GM13976 (cell line): ENCODE measurements at regions not wholly inside any gene's neighbourhood (a gene's known extent, or its start where the extent isn't known, plus 50 kb on each side); places are given as distances from the start of the nearest gene placed in this dataset.
"Not testable (repeated sequence)": the region's sequence is repeated elsewhere in the genome, so short reads cannot be mapped to it uniquely, and the experiment has no call there.

Source experiments
- DNase-seq: peaks from one replicate; pipeline ENCODE4 v3.0.0; 2012; ENCODE audit warnings: low spot score
- CTCF ChIP-seq: IDR thresholded peaks from 2 replicates; pipeline ENCODE4 v1.5.1; 2012; ENCODE audit warnings: borderline replicate concordance, mild to moderate bottlenecking; ENCODE audit not compliant: insufficient read depth; ENCODE audit errors: extremely low read depth, missing control alignments, control extremely low read depth
- in situ Hi-C: fragments of 300-500 bp; cut with MboI; formaldehyde crosslinking; loops from one replicate; pipeline ENCODE4 v1.12.0; 2022; ENCODE audit warnings: low sequenced_read_pairs, mixed read lengths, inconsistent platforms; ENCODE audit not compliant: unreplicated experiment

DNA sequence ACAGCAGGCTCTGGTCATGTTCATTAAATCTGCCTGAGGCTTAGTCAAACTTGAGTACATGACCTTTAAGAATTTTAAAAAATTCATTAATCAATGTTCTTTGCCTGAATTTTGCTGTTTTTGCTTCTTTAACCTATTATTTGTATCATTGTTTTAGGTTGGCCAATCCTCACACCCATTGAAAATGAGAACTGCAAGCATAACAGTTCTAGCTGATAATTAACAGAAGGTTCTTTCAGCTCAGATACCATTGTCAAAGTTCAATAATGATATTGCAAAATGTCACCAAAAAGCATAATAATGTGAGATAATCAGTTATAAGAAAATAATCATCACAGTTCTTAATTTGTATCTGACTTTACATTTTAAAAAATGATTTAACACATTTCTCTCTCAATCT, 583.1 kb downstream of the TFAP2A start:
- DNase-seq: no peak
- in situ Hi-C loops: no loop called here
- no peak for TF ChIP-seq CTCF

- TF ChIP-seq CTCF: no peak
- in situ Hi-C loops: no loop called here
- no peak for DNase-seq
Observed at GRCh38 chr6:9830808-9831207, 584.1 kb downstream of the TFAP2A start.

GRCh38 chr6:9825526-9825925, 589.3 kb downstream of the TFAP2A start:
- in situ Hi-C loops: no loop called here
- no peak for DNase-seq
- TF ChIP-seq CTCF: no peak

DNA sequence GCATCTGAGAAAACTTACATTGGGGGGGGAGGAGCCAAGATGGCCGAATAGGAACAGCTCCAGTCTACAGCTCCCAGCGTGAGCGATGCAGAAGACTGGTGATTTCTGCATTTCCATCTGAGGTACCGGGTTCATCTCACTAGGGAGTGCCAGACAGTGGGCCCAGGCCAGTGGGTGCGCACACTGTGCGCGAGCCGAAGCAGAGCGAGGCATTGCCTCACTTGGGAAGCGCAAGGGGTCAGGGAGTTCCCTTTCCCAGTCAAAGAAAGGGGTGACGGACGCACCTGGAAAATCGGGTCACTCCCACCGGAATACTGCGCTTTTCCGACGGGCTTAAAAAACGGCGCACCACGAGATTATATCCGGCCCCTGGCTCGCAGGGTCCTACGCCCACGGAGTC, 604.1 kb downstream of the TFAP2A start:
- DNase-seq, in situ Hi-C loops: not testable (repeated sequence)

DNA sequence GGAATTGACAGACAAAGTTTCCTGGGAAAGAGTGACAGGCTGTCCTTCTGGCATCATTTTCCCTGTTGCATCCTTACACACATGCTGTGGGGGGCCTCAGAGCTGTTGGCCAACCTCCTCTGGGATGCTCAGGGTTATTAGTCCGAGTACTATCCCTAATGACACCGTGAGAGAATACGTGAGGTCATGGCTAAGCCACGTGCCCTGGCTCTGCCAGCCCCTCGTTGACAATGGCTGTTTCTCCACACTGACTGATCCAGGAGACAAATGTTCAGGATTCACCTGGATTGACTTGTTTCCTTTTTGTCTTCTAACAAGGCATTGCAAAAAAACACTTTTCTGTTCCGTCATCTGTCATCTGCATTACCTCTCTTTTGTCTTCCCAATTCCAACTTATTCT, 604.6 kb downstream of the TFAP2A start:
- in situ Hi-C loops: no loop called here
- no peak for DNase-seq

DNA sequence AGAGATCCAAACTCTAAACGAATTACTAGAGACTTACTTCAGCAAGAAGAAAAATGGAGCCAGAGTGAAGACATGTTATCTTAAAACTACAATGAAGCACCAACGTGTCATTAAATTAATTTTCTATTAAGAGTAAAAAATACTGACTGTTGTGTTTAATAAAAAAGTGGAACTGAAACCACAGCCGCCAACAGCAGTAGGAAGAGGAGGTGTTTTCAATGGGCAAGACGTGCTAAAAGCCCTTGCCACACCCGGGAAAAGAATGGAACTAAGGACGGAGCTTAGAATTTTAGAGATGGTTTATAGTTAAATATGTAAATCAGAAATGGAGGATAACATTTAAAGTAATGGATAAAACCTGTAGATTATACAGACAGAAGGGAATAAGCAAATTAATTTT, 608.7 kb downstream of the TFAP2A start:
- no peak for TF ChIP-seq CTCF
- in situ Hi-C loops: no loop called here
- no peak for DNase-seq

More for the DNA sequence above, 604.6 kb downstream of the TFAP2A start:
- TF ChIP-seq CTCF: no peak

- no peak for DNase-seq
- TF ChIP-seq CTCF: no peak
- in situ Hi-C loops: no loop called here
Observed at GRCh38 chr6:9801249-9801754, 613.6 kb downstream of the TFAP2A start.
